Stomach (tissue), 4 donors: ENCODE measurements at regions not wholly inside any gene's neighbourhood (a gene's known extent, or its start where the extent isn't known, plus 50 kb on each side); places are given as distances from the start of the nearest gene placed in this dataset.

Experiments used
- EP300 ChIP-seq: sonication (generic); formaldehyde crosslinking; IDR thresholded peaks from one replicate; pipeline ENCODE4 v1.6.1; 2017; ENCODE audit warnings: antibody characterized with exemption
- POLR2A ChIP-seq, 4 donors: fragments of 450-650 bp; IDR thresholded peaks; one replicate each; pipeline ENCODE4 v1.6.1; 2016; ENCODE audit warnings: antibody characterized with exemption in 4 of 4, control low read depth in 2 of 4, mild to moderate bottlenecking in 1 of 4, moderate library complexity in 1 of 4
- POLR2AphosphoS5 ChIP-seq, 3 donors: sonication (generic); formaldehyde crosslinking; IDR thresholded peaks; one replicate each; pipeline ENCODE4 v1.6.1; 2016; ENCODE audit warnings: antibody characterized with exemption in 3 of 3
- TF ChIP-seq, protein P1 (sequence below), 7 experiments: fragments of 450-650 bp in 4 of 7; fragments of 200-600 bp in 3 of 7; sonication (generic) in 3 of 7; IDR thresholded peaks; one replicate each; pipeline ENCODE4 v1.5.1; 2016 to 2019; ENCODE audit warnings: antibody characterized with exemption in 7 of 7, control low read depth in 2 of 7, mild to moderate bottlenecking in 1 of 7

DNA sequence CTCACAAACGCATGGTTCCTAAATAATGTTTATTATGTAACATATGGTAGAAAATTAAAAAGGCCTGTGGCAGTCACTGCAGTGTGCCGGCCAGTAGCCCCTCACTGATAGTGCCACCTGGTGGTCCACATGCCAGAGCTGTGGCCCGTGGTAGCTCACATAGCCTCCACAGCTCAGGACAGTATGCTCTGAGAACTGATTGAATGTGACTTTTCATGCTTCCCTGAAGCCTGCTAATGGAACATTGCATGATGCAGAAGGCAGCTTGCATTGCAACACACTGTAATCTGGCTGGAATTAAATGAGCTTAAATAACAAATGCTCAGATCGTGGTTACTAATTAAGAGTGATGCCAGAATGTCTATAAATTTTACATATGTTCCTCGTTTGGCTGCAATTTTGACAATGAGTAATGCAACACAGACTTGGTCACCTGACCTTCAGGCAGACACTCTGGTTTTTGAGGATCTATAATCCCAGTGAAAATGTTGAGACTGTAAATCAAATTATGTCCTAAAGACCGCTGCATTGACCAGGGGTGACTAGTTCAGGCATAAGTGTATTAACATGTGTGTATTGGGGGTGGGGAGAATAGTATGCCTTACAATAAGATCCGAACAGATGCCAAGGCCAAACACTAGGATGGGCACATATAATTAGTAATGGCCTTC, 566.4 kb downstream of the METTL15 start:
- TF ChIP-seq POLR2AphosphoS5 (IDR thresholded peaks at IDR 0.05) (no peak), POLR2A (IDR thresholded peaks at IDR 0.05) (no peak), EP300 (no peak)
- TF ChIP-seq, protein P1, sequence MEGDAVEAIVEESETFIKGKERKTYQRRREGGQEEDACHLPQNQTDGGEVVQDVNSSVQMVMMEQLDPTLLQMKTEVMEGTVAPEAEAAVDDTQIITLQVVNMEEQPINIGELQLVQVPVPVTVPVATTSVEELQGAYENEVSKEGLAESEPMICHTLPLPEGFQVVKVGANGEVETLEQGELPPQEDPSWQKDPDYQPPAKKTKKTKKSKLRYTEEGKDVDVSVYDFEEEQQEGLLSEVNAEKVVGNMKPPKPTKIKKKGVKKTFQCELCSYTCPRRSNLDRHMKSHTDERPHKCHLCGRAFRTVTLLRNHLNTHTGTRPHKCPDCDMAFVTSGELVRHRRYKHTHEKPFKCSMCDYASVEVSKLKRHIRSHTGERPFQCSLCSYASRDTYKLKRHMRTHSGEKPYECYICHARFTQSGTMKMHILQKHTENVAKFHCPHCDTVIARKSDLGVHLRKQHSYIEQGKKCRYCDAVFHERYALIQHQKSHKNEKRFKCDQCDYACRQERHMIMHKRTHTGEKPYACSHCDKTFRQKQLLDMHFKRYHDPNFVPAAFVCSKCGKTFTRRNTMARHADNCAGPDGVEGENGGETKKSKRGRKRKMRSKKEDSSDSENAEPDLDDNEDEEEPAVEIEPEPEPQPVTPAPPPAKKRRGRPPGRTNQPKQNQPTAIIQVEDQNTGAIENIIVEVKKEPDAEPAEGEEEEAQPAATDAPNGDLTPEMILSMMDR (IDR thresholded peaks at IDR 0.05) = no peak
